ENCODE measurements at regions not wholly inside any gene's neighbourhood (a gene's known extent, or its start where the extent isn't known, plus 50 kb on each side); places are given as distances from the start of the nearest gene placed in this dataset.

DNA sequence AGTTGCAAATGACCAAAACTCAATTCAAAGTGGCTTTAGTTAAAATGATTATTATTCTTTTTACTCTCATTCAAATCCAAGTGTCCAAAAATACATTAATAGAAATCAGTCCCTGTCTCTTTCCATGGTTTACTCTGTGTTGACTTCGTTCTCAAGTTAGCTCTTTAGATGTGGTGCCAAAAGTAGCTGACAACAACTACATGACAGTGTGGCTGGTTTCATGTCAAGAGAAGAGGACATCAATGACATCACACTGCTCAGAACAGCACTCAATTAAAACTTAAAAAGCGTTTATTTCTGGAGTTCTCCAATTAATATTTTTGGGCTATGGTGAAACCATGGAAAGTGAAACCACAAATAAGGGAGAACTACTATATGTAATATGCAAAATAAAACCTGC, 1746.9 kb downstream of the LRRC4C start:
- DNase-seq, result no peak
- no peaks in the 10 kb centered on the region for H3K9me3 ChIP-seq (ENCODE audit: control extremely low read depth in 1 of 5, control insufficient read depth in 4 of 5, insufficient read depth in 2 of 5, low read depth in 1 of 5, low read length in 4 of 5)
- H3K27me3 ChIP-seq (replicated peaks in 2 of 5; ENCODE audit: control insufficient read depth in 4 of 5, insufficient read depth in 5 of 5, low read length in 4 of 5), result no peaks in the 10 kb centered on the region
- 90% methylated on average over 1 of the region's 2 CpGs for WGBS (ENCODE audit: insufficient coverage)
- H3K36me3 ChIP-seq (ENCODE audit: control insufficient read depth in 4 of 4, insufficient read depth in 4 of 4, low read length in 3 of 4), result no peaks in the 10 kb centered on the region
- no peak overlapping the region for H3K4me3 ChIP-seq (ENCODE audit: control insufficient read depth in 1 of 7, extremely low read depth in 1 of 7, insufficient read depth in 4 of 7, low read depth in 2 of 7, low read length in 6 of 7)
- H3K4me1 ChIP-seq (ENCODE audit: control extremely low read depth in 1 of 4, control insufficient read depth in 4 of 4, insufficient read depth in 4 of 4, low read length in 3 of 4), result no peaks in the 10 kb centered on the region
- ChIA-PET CTCF (no interaction called here), POLR2A (no interaction called here)
- H3K27ac ChIP-seq (ENCODE audit: insufficient read depth in 1 of 2, low read depth in 1 of 2, low read length in 2 of 2, poor library complexity in 1 of 2, severe bottlenecking in 2 of 2), result no peak overlapping the region

DNA sequence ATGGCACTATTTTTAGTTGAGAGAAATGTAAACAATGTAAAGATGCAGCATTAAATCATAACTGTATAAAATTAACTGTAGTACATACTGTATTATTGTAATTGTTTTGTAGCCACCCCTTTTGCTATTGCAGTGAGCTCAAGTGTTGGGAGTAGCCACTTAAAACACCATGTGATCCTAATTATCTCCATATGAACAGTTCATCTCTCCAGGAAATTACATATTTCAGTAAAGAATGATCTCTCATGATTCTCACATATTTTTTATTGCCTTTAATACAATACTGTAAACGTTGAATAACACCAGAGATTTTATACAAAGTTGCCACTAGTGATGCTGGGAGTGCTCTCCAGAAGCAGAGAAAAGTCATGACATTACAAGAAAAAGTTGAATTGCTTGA, 1768.6 kb downstream of the LRRC4C start:
- Histone ChIP-seq H3K27me3 (replicated peaks in 2 of 5; ENCODE audit: control insufficient read depth in 4 of 5, insufficient read depth in 5 of 5, low read length in 4 of 5) (no peaks in the 10 kb centered on the region), H3K4me1 (ENCODE audit: control extremely low read depth in 1 of 4, control insufficient read depth in 4 of 4, insufficient read depth in 4 of 4, low read length in 3 of 4) (no peaks in the 10 kb centered on the region), H3K9me3 (ENCODE audit: control extremely low read depth in 1 of 5, control insufficient read depth in 4 of 5, insufficient read depth in 2 of 5, low read depth in 1 of 5, low read length in 4 of 5) (peaks cover 0 to 6% (median 3%) of the 10 kb centered on the region in 5 experiments), H3K4me3 (ENCODE audit: control insufficient read depth in 1 of 7, extremely low read depth in 1 of 7, insufficient read depth in 4 of 7, low read depth in 2 of 7, low read length in 6 of 7) (no peak overlapping the region), H3K27ac (ENCODE audit: insufficient read depth in 1 of 2, low read depth in 1 of 2, low read length in 2 of 2, poor library complexity in 1 of 2, severe bottlenecking in 2 of 2) (no peak overlapping the region), H3K36me3 (ENCODE audit: control insufficient read depth in 4 of 4, insufficient read depth in 4 of 4, low read length in 3 of 4) (no peaks in the 10 kb centered on the region)
- DNase-seq, result no peak
- POLR2A ChIA-PET, result no interaction called here
- no CpG with 5 or more reads among the region's 1 CpG for WGBS (ENCODE audit: insufficient coverage)
- CTCF ChIA-PET, result interaction anchor here (2.2 kb wide), 1 partner anchor 10 kb away, joined by 7 read pairs; no protein-coding TSS in a partner anchor

DNA sequence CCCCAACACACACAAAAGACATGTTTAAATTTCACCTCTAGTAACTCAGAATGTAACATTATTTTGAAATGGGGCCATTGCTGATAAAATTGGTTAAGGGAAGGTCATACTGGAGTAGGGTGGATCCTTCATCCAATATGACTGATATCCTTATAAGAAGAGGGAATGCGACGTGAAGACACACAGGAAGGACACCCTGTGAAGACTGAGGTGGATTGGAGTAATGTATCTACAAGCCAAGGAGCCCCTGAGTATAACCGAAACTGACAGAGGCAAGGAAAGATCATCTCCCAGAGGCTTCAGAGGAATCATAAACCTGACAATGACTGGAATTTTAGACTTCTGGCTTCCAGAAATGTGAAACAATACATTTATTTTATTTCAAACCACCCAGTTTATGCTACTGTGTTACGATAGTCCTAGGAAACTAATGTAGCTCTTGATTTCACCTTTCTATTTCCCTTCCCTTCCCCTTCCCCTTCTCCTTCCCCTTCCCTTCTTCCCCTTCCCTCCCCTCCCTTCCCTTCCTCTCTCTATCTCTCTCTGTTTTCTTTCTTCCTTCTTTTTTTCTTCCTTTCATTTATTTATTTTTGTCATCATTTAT, 1775.4 kb downstream of the LRRC4C start:
- no peak overlapping the region for H3K4me3 ChIP-seq (ENCODE audit: control insufficient read depth in 1 of 7, extremely low read depth in 1 of 7, insufficient read depth in 4 of 7, low read depth in 2 of 7, low read length in 6 of 7)
- WGBS (ENCODE audit: insufficient coverage), result 96% methylated on average over 4 of the region's 4 CpGs

DNA sequence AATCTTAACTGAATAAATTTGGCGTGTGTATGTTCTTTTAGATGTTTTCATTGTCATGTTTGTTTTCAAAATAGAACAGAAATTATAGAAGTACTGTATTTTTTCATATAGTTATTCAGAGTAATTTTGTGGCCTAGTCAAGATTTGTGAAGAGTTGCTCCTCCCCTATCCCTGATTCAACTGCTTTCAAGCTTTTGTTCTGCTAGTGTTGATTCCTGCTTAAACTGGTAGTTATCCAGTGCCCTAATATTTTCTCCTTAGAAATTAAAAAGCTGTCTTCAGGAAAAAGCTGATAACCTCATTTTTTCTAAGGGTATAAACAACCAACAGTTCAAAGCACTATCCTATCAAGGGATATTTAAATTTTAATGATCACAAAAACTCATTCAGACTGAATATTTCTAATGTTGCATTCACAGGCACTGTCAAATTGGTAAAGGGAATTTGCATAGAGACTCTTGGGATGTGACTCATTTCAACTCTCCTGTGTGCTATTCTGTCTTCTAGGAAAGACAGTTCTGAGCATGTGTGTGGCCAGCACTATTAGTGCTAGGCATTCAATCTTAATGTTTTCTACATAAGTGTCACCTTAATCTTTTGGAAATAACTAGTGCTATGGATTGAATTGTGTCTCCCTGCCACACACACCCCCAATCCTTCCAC, 1776.0 kb downstream of the LRRC4C start:
- Histone ChIP-seq H3K27ac (ENCODE audit: insufficient read depth in 1 of 2, low read depth in 1 of 2, low read length in 2 of 2, poor library complexity in 1 of 2, severe bottlenecking in 2 of 2) (no peak overlapping the region), H3K36me3 (ENCODE audit: control insufficient read depth in 4 of 4, insufficient read depth in 4 of 4, low read length in 3 of 4) (peaks cover 0 to 5% (median 0%) of the 10 kb centered on the region in 4 experiments), H3K9me3 (ENCODE audit: control extremely low read depth in 1 of 5, control insufficient read depth in 4 of 5, insufficient read depth in 2 of 5, low read depth in 1 of 5, low read length in 4 of 5) (peaks cover 0 to 17% (median 4%) of the 10 kb centered on the region in 5 experiments), H3K27me3 (replicated peaks in 2 of 5; ENCODE audit: control insufficient read depth in 4 of 5, insufficient read depth in 5 of 5, low read length in 4 of 5) (no peaks in the 10 kb centered on the region), H3K4me3 (ENCODE audit: control insufficient read depth in 1 of 7, extremely low read depth in 1 of 7, insufficient read depth in 4 of 7, low read depth in 2 of 7, low read length in 6 of 7) (no peak overlapping the region), H3K4me1 (ENCODE audit: control extremely low read depth in 1 of 4, control insufficient read depth in 4 of 4, insufficient read depth in 4 of 4, low read length in 3 of 4) (no peaks in the 10 kb centered on the region)
- CTCF ChIA-PET, result no interaction called here
- DNase-seq, result no peak
- POLR2A ChIA-PET, result no interaction called here
- WGBS (ENCODE audit: insufficient coverage), result no CpG with 5 or more reads among the region's 1 CpG

More for the DNA sequence above, 1775.4 kb downstream of the LRRC4C start:
- H3K27me3 ChIP-seq (replicated peaks in 2 of 5; ENCODE audit: control insufficient read depth in 4 of 5, insufficient read depth in 5 of 5, low read length in 4 of 5), result no peaks in the 10 kb centered on the region
- CTCF ChIA-PET, result no interaction called here
- no peaks in the 10 kb centered on the region for H3K4me1 ChIP-seq (ENCODE audit: control extremely low read depth in 1 of 4, control insufficient read depth in 4 of 4, insufficient read depth in 4 of 4, low read length in 3 of 4)
- H3K36me3 ChIP-seq (ENCODE audit: control insufficient read depth in 4 of 4, insufficient read depth in 4 of 4, low read length in 3 of 4), result peaks cover 0 to 5% (median 0%) of the 10 kb centered on the region in 4 experiments
- DNase-seq, result no peak
- H3K27ac ChIP-seq (ENCODE audit: insufficient read depth in 1 of 2, low read depth in 1 of 2, low read length in 2 of 2, poor library complexity in 1 of 2, severe bottlenecking in 2 of 2), result no peak overlapping the region
- POLR2A ChIA-PET, result no interaction called here
- H3K9me3 ChIP-seq (ENCODE audit: control extremely low read depth in 1 of 5, control insufficient read depth in 4 of 5, insufficient read depth in 2 of 5, low read depth in 1 of 5, low read length in 4 of 5), result peaks cover 0 to 17% (median 4%) of the 10 kb centered on the region in 5 experiments

DNA sequence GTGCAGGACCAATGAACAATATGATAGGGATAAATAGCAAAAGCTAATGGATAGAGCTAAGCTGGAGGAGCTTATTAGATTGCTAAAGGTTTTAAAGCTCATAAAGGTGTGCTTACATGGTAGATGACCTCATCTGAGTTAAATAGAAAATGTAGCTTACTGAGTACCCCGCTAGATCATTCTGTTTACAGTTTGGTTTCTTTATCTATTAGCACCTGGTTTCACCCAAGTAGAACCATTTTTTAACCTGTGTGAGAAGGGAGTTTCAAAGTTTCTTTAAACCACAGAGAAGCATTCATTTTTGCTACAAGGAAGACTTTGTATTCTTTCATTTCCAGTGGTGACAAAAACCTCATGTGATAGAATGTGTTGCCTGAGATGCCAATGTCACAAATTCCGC, 1778.0 kb downstream of the LRRC4C start:
- H3K4me3 ChIP-seq (ENCODE audit: control insufficient read depth in 1 of 7, extremely low read depth in 1 of 7, insufficient read depth in 4 of 7, low read depth in 2 of 7, low read length in 6 of 7), result no peak overlapping the region
- CTCF ChIA-PET, result interaction anchor here (1.6 to 1.9 kb wide), 2 partner anchors 9 to 14 kb away, joined by 4 to 7 read pairs; no protein-coding TSS in a partner anchor
- no peak for DNase-seq
- peaks cover 0 to 5% (median 0%) of the 10 kb centered on the region in 4 experiments for H3K36me3 ChIP-seq (ENCODE audit: control insufficient read depth in 4 of 4, insufficient read depth in 4 of 4, low read length in 3 of 4)
- WGBS (ENCODE audit: insufficient coverage), result 85% methylated on average over 1 of the region's 2 CpGs
- H3K27me3 ChIP-seq (replicated peaks in 2 of 5; ENCODE audit: control insufficient read depth in 4 of 5, insufficient read depth in 5 of 5, low read length in 4 of 5), result no peaks in the 10 kb centered on the region
- no peak overlapping the region for H3K27ac ChIP-seq (ENCODE audit: insufficient read depth in 1 of 2, low read depth in 1 of 2, low read length in 2 of 2, poor library complexity in 1 of 2, severe bottlenecking in 2 of 2)
- peaks cover 0 to 17% (median 4%) of the 10 kb centered on the region in 5 experiments for H3K9me3 ChIP-seq (ENCODE audit: control extremely low read depth in 1 of 5, control insufficient read depth in 4 of 5, insufficient read depth in 2 of 5, low read depth in 1 of 5, low read length in 4 of 5)
- POLR2A ChIA-PET, result no interaction called here
- no peaks in the 10 kb centered on the region for H3K4me1 ChIP-seq (ENCODE audit: control extremely low read depth in 1 of 4, control insufficient read depth in 4 of 4, insufficient read depth in 4 of 4, low read length in 3 of 4)

DNA sequence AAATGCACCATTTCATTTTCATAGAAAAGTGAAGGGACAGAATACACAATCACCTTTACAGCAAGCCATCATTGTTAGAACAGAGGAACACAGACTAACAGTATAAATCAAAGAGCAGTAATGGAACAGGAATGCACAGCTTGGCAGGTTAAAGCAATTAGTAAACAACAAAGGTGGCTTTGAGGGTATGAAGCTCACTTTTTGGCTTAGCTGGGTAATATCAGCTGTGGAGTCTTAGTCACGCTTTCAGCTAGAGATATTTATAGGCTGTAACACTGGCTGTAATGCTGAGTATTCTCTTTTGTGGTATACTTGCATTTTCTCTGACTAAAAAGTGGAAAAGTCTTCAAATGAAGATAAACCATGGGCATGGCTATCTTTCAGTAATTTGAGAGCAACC, 1780.5 kb downstream of the LRRC4C start:
- no CpG with 5 or more reads among the region's 1 CpG for WGBS (ENCODE audit: insufficient coverage)
- H3K4me3 ChIP-seq (ENCODE audit: control insufficient read depth in 1 of 7, extremely low read depth in 1 of 7, insufficient read depth in 4 of 7, low read depth in 2 of 7, low read length in 6 of 7), result no peak overlapping the region
- no peak for DNase-seq

DNA sequence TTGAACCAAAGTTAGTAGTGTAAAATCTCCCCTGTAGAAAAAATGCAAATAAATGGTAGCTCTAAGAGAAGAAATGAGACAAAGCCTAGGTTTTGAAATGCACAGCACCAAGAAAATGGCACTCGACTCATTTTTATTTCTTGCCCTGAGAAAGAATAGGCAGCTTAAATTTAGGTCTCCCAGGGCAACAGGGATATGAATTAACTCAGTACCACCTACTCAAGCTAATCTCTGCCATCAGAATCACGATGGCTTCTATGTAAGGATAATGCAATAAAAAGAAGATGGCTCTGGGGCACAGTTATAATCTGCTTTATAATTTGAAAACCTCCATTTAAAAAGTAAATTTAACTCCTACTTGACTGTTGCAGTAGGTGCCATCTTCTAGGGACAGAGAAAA, 1784.3 kb downstream of the LRRC4C start:
- WGBS (ENCODE audit: insufficient coverage), result no CpG with 5 or more reads among the region's 2 CpGs
- no peak for DNase-seq
- Histone ChIP-seq H3K4me3 (ENCODE audit: control insufficient read depth in 1 of 7, extremely low read depth in 1 of 7, insufficient read depth in 4 of 7, low read depth in 2 of 7, low read length in 6 of 7) (no peak overlapping the region), H3K27ac (ENCODE audit: insufficient read depth in 1 of 2, low read depth in 1 of 2, low read length in 2 of 2, poor library complexity in 1 of 2, severe bottlenecking in 2 of 2) (no peak overlapping the region), H3K27me3 (replicated peaks in 2 of 5; ENCODE audit: control insufficient read depth in 4 of 5, insufficient read depth in 5 of 5, low read length in 4 of 5) (no peaks in the 10 kb centered on the region), H3K9me3 (ENCODE audit: control extremely low read depth in 1 of 5, control insufficient read depth in 4 of 5, insufficient read depth in 2 of 5, low read depth in 1 of 5, low read length in 4 of 5) (peaks cover 0 to 7% (median 3%) of the 10 kb centered on the region in 5 experiments), H3K4me1 (ENCODE audit: control extremely low read depth in 1 of 4, control insufficient read depth in 4 of 4, insufficient read depth in 4 of 4, low read length in 3 of 4) (no peaks in the 10 kb centered on the region), H3K36me3 (ENCODE audit: control insufficient read depth in 4 of 4, insufficient read depth in 4 of 4, low read length in 3 of 4) (peaks cover 0 to 5% (median 0%) of the 10 kb centered on the region in 4 experiments)
- ChIA-PET CTCF (no interaction called here), POLR2A (no interaction called here)

More for the DNA sequence above, 1780.5 kb downstream of the LRRC4C start:
- Histone ChIP-seq H3K27ac (ENCODE audit: insufficient read depth in 1 of 2, low read depth in 1 of 2, low read length in 2 of 2, poor library complexity in 1 of 2, severe bottlenecking in 2 of 2) (no peak overlapping the region), H3K4me1 (ENCODE audit: control extremely low read depth in 1 of 4, control insufficient read depth in 4 of 4, insufficient read depth in 4 of 4, low read length in 3 of 4) (no peaks in the 10 kb centered on the region), H3K27me3 (replicated peaks in 2 of 5; ENCODE audit: control insufficient read depth in 4 of 5, insufficient read depth in 5 of 5, low read length in 4 of 5) (no peaks in the 10 kb centered on the region), H3K36me3 (ENCODE audit: control insufficient read depth in 4 of 4, insufficient read depth in 4 of 4, low read length in 3 of 4) (peaks cover 0 to 5% (median 0%) of the 10 kb centered on the region in 4 experiments), H3K9me3 (ENCODE audit: control extremely low read depth in 1 of 5, control insufficient read depth in 4 of 5, insufficient read depth in 2 of 5, low read depth in 1 of 5, low read length in 4 of 5) (peaks cover 0 to 17% (median 4%) of the 10 kb centered on the region in 5 experiments)
- ChIA-PET POLR2A (no interaction called here), CTCF (no interaction called here)

Measured in common myeloid progenitor, CD34-positive (primary cell).